Activated T-cell treated with anti-CD3 and anti-CD28 coated beads for 1 hour (primary cell): ENCODE measurements at regions not wholly inside any gene's neighbourhood (a gene's known extent, or its start where the extent isn't known, plus 50 kb on each side); places are given as distances from the start of the nearest gene placed in this dataset.

Source experiments
- DNase-seq: peaks from one replicate; pipeline ENCODE4 v3.0.0-alpha.2; 2020; ENCODE audit warnings: low read depth

- no peak for DNase-seq
Observed at GRCh38 chr11:15585602-15586331, 471.0 kb downstream of the INSC start.

GRCh38 chr11:15586741-15587473, 472.2 kb downstream of the INSC start:
- DNase-seq, result no peak

- no peak for DNase-seq
Observed at GRCh38 chr11:15589070-15589626, 474.4 kb downstream of the INSC start.

- no peak for DNase-seq
Observed at GRCh38 chr11:15590132-15590531, 475.4 kb downstream of the INSC start.

- no peak for DNase-seq
Observed at GRCh38 chr11:15591112-15591537, 476.4 kb downstream of the INSC start.

- DNase-seq, result no peak
Observed at GRCh38 chr11:15594607-15595006, 479.9 kb downstream of the INSC start.

- DNase-seq, result no peak
Observed at GRCh38 chr11:15599376-15599775, 484.7 kb downstream of the INSC start.

GRCh38 chr11:15602047-15602446, 487.3 kb downstream of the INSC start:
- DNase-seq, result no peak

- no peak for DNase-seq
Observed at GRCh38 chr11:15602785-15603567, 488.3 kb downstream of the INSC start.

GRCh38 chr11:15605094-15605493, 490.4 kb downstream of the INSC start:
- DNase-seq, result no peak

- no peak for DNase-seq
Observed at GRCh38 chr11:15607361-15608036, 492.8 kb downstream of the INSC start.

GRCh38 chr11:15609445-15609844, 494.7 kb downstream of the INSC start:
- DNase-seq, result no peak

GRCh38 chr11:15610881-15611280, 496.2 kb downstream of the INSC start:
- DNase-seq, result no peak

GRCh38 chr11:15613251-15613650, 498.5 kb downstream of the INSC start:
- no peak for DNase-seq

- no peak for DNase-seq
Observed at GRCh38 chr11:15613789-15614188, 499.1 kb downstream of the INSC start.

- no peak for DNase-seq
Observed at GRCh38 chr11:15615398-15616096, 500.8 kb downstream of the INSC start.

GRCh38 chr11:15616130-15617105, 501.7 kb downstream of the INSC start:
- DNase-seq, result no peak

GRCh38 chr11:15617126-15617525, 502.4 kb downstream of the INSC start:
- no peak for DNase-seq

GRCh38 chr11:15618583-15619032, 503.9 kb downstream of the INSC start:
- DNase-seq, result no peak

GRCh38 chr11:15621565-15621964, 506.8 kb downstream of the INSC start:
- no peak for DNase-seq
